Spleen (tissue), 11 donors: ENCODE measurements at regions not wholly inside any gene's neighbourhood (a gene's known extent, or its start where the extent isn't known, plus 50 kb on each side); places are given as distances from the start of the nearest gene placed in this dataset.
"Not testable (repeated sequence)": the region's sequence is repeated elsewhere in the genome, so short reads cannot be mapped to it uniquely, and the experiment has no call there.

Experiments used
- DNase-seq: peaks from one replicate; pipeline ENCODE4 v3.0.0-alpha.2; 2020
- H3K27ac ChIP-seq, 8 donors: fragments of 200-600 bp; sonication (generic) in 7 of 8; 1 replicate in 4 of 8; 2 replicates in 4 of 8; pipeline versions ENCODE4 v1.5.0 to v1.8.0; 2016 to 2021; ENCODE audit warnings: inconsistent platforms in 4 of 8, mild to moderate bottlenecking in 4 of 8, moderate library complexity in 1 of 8
- H3K27me3 ChIP-seq, 7 donors: fragments of 200-600 bp; sonication (generic) in 6 of 7; replicated peaks in 1 of 7; 1 replicate in 4 of 7; 2 replicates in 3 of 7; pipeline versions ENCODE4 v1.5.0 to v1.8.0; 2016 to 2021; ENCODE audit warnings: inconsistent platforms in 3 of 7, mild to moderate bottlenecking in 1 of 7
- H3K36me3 ChIP-seq, 6 donors: fragments of 200-600 bp; sonication (generic) in 5 of 6; 1 replicate in 4 of 6; 2 replicates in 2 of 6; pipeline versions ENCODE4 v1.5.0 to v1.8.0; 2016 to 2021; ENCODE audit warnings: inconsistent platforms in 2 of 6
- H3K4me1 ChIP-seq, 6 donors: fragments of 200-600 bp; sonication (generic) in 5 of 6; 1 replicate in 3 of 6; 2 replicates in 3 of 6; pipeline versions ENCODE4 v1.5.0 to v1.8.0; 2016 to 2021; ENCODE audit warnings: inconsistent platforms in 3 of 6
- H3K4me3 ChIP-seq, 8 donors: fragments of 200-600 bp; sonication (generic) in 7 of 8; 1 replicate in 4 of 8; 2 replicates in 4 of 8; pipeline versions ENCODE4 v1.5.0 to v1.8.0; 2016 to 2021; ENCODE audit warnings: inconsistent platforms in 4 of 8, mild to moderate bottlenecking in 4 of 8, moderate library complexity in 2 of 8
- H3K9me3 ChIP-seq, 8 donors: fragments of 200-600 bp; sonication (generic) in 7 of 8; 1 replicate in 4 of 8; 2 replicates in 4 of 8; pipeline versions ENCODE4 v1.5.0 to v1.8.0; 2016 to 2021; ENCODE audit warnings: inconsistent platforms in 4 of 8
- WGBS, 5 donors: extraction: QIAGEN DNeasy Blood & Tissue Kit in 3 of 5; methylation state at CpG; one replicate each; pipeline versions ENCODE4 v1.1.5 to v1.1.7; 2013 to 2018; 5-methylcytosine and 5-hydroxymethylcytosine counted together
- intact Hi-C: fragments of 100-400 bp; cut with DNase I; formaldehyde crosslinking; loops from one replicate; pipeline ENCODE4 v1.15.0; 2023; ENCODE audit warnings: low total_unique reads
- donor health status: healthy with polysubstance abuse.
- donor health status: DM: no; HTN: no; CAD: no; lungs with moderate emphysema.
- donor health status: DM: no; HTN: no; CAD: no.
- donor health status: Bipolar disorder and iron deficiency.
- donor health status: healthy.
- donor health status: DM: no; HTN: no; CAD: no.
- donor health status: DM: yes; HTN: yes; CAD: no.

- H3K4me1 ChIP-seq, H3K27me3 ChIP-seq, DNase-seq, H3K4me3 ChIP-seq, H3K9me3 ChIP-seq, H3K27ac ChIP-seq, H3K36me3 ChIP-seq, intact Hi-C loops: not testable (repeated sequence)
Observed at GRCh38 chr15:22358932-22359331, 99.8 kb upstream of the GOLGA6L22 start.

DNA sequence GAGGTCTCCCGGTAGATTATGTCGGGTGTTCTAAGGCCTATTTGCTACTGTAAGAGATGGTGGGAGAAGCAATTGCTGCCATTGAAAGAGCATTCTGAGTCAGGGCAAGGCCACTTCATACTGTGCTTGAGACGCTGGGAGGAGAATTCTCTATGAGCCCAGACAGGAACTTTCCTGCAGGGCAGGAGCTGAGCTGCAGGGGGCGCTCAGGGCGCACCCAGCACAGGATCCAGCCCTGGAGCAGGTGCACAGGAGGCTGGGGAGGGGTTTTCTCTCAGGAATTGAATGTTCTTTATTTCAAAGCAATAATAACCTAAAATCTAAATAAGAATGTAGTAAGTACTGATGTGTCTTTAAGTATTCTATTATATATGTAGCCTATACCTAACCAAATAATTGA, 99.1 kb upstream of the GOLGA6L22 start:
- H3K4me3 ChIP-seq, intact Hi-C loops, H3K27ac ChIP-seq, H3K4me1 ChIP-seq, H3K36me3 ChIP-seq, H3K9me3 ChIP-seq, DNase-seq, H3K27me3 ChIP-seq: not testable (repeated sequence)
- WGBS, 5 donors, result 5 to 9% (median 8%) methylated on average over 2 of the region's 5 CpGs; no CpG with 5 or more reads in 1 of the 5 donors

GRCh38 chr15:22360696-22361095, 98.0 kb upstream of the GOLGA6L22 start:
- H3K27ac ChIP-seq, H3K36me3 ChIP-seq, intact Hi-C loops, H3K27me3 ChIP-seq, H3K9me3 ChIP-seq, DNase-seq, H3K4me3 ChIP-seq, H3K4me1 ChIP-seq: not testable (repeated sequence)
- WGBS, 5 donors, result 14 to 40% (median 32%) methylated on average over 1 to 5 of the region's 7 CpGs; no CpG with 5 or more reads in 1 of the 5 donors

GRCh38 chr15:22362502-22362901, 96.2 kb upstream of the GOLGA6L22 start:
- H3K4me1 ChIP-seq, H3K36me3 ChIP-seq, intact Hi-C loops, H3K9me3 ChIP-seq, H3K27me3 ChIP-seq, H3K4me3 ChIP-seq, H3K27ac ChIP-seq, DNase-seq: not testable (repeated sequence)
- 0 to 8% (median 0%) methylated on average over 2 of the region's 3 CpGs; no CpG with 5 or more reads in 2 of the 5 donors for WGBS, 5 donors

GRCh38 chr15:22371246-22371834, 87.4 kb upstream of the GOLGA6L22 start:
- intact Hi-C loops, H3K36me3 ChIP-seq, H3K9me3 ChIP-seq, H3K27me3 ChIP-seq, H3K4me3 ChIP-seq, H3K27ac ChIP-seq, H3K4me1 ChIP-seq: not testable (repeated sequence)
- 30 to 74% (median 58%) methylated on average over 5 to 13 of the region's 35 CpGs for WGBS, 5 donors
- DNase-seq, result peak; percentile 39

DNA sequence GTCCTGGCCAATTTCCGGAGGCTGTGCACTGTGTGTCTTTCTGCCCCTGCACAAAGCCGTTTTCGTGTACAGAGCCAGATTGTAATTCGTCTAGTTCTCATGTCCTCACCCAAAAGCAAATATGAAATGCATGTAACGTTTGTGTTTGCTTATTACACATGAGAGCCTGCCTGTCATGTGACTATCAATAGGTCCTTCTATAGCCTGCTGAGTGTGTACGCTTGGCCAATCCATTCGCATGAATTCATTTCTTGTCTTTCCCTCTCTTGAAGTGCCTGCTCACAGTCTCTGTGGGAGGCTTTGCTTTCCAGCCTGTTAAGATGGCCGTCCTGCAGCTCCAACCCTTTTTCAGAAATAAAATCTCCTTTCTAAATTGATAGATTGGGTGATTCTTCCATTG, 84.2 kb upstream of the GOLGA6L22 start:
- DNase-seq, result not testable (repeated sequence)

DNA sequence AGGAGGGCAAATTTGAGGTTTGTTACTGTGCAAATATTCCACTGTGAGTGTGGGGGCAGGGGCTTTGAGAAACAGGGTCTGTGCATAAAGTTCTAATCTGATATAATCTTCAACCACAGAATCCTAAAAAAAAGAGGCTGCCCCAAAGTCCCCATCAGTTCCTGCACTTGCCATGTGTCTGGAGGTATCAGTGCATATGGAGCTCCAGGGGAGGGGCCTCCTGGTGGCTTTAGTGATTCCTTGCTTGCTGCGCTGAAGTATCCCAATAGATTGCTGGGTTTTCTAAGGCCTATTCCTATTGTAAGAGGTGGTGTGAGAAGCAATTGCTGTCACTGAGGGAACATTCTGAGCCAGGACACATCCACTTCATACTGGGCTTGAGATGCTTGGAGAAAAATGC, 82.9 kb upstream of the GOLGA6L22 start:
- H3K27me3 ChIP-seq, H3K9me3 ChIP-seq, H3K4me3 ChIP-seq, DNase-seq, intact Hi-C loops, H3K27ac ChIP-seq, H3K36me3 ChIP-seq, H3K4me1 ChIP-seq: not testable (repeated sequence)
- WGBS, 5 donors, result 86% methylated on average over 1 of the region's 1 CpG; no CpG with 5 or more reads in 4 of the 5 donors

More for the DNA sequence above, 84.2 kb upstream of the GOLGA6L22 start:
- H3K27ac ChIP-seq, H3K9me3 ChIP-seq, H3K27me3 ChIP-seq, H3K4me1 ChIP-seq, H3K4me3 ChIP-seq, intact Hi-C loops, H3K36me3 ChIP-seq: not testable (repeated sequence)
- 70 to 80% (median 75%) methylated on average over 2 to 4 of the region's 8 CpGs; no CpG with 5 or more reads in 2 of the 5 donors for WGBS, 5 donors

- H3K4me1 ChIP-seq, H3K9me3 ChIP-seq, H3K27ac ChIP-seq, H3K36me3 ChIP-seq, H3K4me3 ChIP-seq, H3K27me3 ChIP-seq, intact Hi-C loops, DNase-seq: not testable (repeated sequence)
- no CpG with 5 or more reads among the region's 10 CpGs for WGBS, 5 donors
Observed at GRCh38 chr15:22377859-22378258, 80.8 kb upstream of the GOLGA6L22 start.

DNA sequence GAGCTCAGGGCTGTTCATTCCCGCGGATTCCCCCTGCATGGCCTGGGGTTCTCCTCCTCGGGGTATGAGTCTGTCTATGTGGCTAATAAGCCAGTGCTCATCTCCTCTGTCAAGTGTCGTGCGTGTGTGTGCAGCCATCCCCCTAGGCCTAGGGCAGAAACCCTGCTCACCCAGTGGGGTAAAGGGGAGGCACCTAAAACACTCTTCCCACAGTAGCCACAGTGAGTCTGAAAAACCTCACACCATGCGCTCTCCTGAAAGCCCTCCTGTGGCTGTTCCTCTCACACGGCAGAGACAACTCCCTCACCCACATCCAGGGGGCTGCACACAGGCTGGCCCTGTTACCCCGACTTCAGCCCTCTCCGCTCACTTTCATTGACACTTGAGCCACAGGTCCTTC, 71.0 kb upstream of the GOLGA6L22 start:
- 86 to 90% methylated on average over 5 of the region's 9 CpGs; no CpG with 5 or more reads in 3 of the 5 donors for WGBS, 5 donors
- DNase-seq, H3K4me1 ChIP-seq, intact Hi-C loops, H3K27ac ChIP-seq, H3K27me3 ChIP-seq, H3K36me3 ChIP-seq, H3K4me3 ChIP-seq, H3K9me3 ChIP-seq: not testable (repeated sequence)

- intact Hi-C loops, DNase-seq: not testable (repeated sequence)
- 57 to 70% (median 59%) methylated on average over 1 to 3 of the region's 7 CpGs; no CpG with 5 or more reads in 2 of the 5 donors for WGBS, 5 donors
Observed at GRCh38 chr15:22388365-22388764, 70.3 kb upstream of the GOLGA6L22 start.

DNA sequence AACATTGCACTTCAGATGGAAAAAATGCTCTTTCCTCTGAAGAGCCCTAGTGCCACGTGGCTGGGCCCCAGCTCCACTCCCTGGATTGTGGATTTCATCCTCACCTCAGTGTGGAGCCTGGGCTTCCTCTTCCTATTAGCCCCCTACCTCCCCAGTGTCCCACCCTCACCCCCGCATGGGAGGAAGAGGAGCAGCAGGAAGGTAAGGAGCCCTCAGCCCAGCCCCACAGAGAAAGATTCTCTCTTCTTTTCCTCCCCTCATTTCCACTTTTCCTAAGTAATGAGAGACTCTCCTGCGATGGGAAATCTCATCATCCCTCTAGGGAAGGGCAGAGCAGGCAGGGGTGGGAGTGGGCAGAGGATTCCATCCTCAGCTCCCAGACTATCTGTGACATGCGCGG, 57.5 kb upstream of the GOLGA6L22 start:
- H3K4me1 ChIP-seq, intact Hi-C loops, H3K36me3 ChIP-seq, H3K27me3 ChIP-seq, H3K9me3 ChIP-seq, H3K27ac ChIP-seq, H3K4me3 ChIP-seq: not testable (repeated sequence)
- DNase-seq, result peak; percentile 47
- 85 to 100% (median 90%) methylated on average over 1 to 2 of the region's 5 CpGs for WGBS, 5 donors

More at GRCh38 chr15:22388365-22388764, 70.3 kb upstream of the GOLGA6L22 start:
- H3K36me3 ChIP-seq, H3K27me3 ChIP-seq, H3K4me3 ChIP-seq, H3K9me3 ChIP-seq, H3K4me1 ChIP-seq, H3K27ac ChIP-seq: not testable (repeated sequence)

DNA sequence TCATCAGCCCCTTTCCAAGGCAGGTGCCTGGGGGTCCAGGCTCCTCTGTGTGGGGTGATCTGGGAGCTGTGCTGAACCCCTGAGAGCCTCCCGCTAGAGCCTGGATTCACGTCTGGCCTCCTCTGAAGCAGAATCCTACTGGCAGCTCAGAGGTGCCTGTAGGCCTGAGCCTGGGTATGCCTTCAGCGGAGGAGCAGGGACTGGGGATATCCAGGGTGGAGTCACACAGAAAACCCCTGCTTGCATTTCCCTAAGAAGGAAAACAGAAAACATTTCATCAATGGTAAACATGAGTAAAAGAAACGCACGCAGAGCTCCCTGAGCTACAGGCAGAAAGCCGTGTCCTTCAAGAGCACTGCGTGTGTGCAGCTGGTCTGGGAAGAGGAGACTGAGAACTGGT, 57.0 kb upstream of the GOLGA6L22 start:
- peak; percentile 38 for DNase-seq
- WGBS, 5 donors, result 77 to 100% (median 87%) methylated on average over 1 to 2 of the region's 7 CpGs
- H3K9me3 ChIP-seq, result not testable (repeated sequence)

More for the DNA sequence above, 57.0 kb upstream of the GOLGA6L22 start:
- H3K4me3 ChIP-seq, H3K27me3 ChIP-seq, intact Hi-C loops, H3K4me1 ChIP-seq, H3K27ac ChIP-seq, H3K36me3 ChIP-seq: not testable (repeated sequence)
